GM12874 (cell line): ENCODE measurements at regions not wholly inside any gene's neighbourhood (a gene's known extent, or its start where the extent isn't known, plus 50 kb on each side); places are given as distances from the start of the nearest gene placed in this dataset.

Experiments
- TF ChIP-seq, protein P1 (sequence below): IDR thresholded peaks from 2 replicates; pipeline ENCODE4 v1.5.1; 2011; ENCODE audit warnings: low read depth, mild to moderate bottlenecking, control low read depth, low read length, moderate library complexity; ENCODE audit not compliant: insufficient read depth

- TF ChIP-seq, protein P1, sequence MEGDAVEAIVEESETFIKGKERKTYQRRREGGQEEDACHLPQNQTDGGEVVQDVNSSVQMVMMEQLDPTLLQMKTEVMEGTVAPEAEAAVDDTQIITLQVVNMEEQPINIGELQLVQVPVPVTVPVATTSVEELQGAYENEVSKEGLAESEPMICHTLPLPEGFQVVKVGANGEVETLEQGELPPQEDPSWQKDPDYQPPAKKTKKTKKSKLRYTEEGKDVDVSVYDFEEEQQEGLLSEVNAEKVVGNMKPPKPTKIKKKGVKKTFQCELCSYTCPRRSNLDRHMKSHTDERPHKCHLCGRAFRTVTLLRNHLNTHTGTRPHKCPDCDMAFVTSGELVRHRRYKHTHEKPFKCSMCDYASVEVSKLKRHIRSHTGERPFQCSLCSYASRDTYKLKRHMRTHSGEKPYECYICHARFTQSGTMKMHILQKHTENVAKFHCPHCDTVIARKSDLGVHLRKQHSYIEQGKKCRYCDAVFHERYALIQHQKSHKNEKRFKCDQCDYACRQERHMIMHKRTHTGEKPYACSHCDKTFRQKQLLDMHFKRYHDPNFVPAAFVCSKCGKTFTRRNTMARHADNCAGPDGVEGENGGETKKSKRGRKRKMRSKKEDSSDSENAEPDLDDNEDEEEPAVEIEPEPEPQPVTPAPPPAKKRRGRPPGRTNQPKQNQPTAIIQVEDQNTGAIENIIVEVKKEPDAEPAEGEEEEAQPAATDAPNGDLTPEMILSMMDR: no peak
Measured at GRCh38 chr7:51666266-51666665, 349.7 kb upstream of the COBL start.

DNA sequence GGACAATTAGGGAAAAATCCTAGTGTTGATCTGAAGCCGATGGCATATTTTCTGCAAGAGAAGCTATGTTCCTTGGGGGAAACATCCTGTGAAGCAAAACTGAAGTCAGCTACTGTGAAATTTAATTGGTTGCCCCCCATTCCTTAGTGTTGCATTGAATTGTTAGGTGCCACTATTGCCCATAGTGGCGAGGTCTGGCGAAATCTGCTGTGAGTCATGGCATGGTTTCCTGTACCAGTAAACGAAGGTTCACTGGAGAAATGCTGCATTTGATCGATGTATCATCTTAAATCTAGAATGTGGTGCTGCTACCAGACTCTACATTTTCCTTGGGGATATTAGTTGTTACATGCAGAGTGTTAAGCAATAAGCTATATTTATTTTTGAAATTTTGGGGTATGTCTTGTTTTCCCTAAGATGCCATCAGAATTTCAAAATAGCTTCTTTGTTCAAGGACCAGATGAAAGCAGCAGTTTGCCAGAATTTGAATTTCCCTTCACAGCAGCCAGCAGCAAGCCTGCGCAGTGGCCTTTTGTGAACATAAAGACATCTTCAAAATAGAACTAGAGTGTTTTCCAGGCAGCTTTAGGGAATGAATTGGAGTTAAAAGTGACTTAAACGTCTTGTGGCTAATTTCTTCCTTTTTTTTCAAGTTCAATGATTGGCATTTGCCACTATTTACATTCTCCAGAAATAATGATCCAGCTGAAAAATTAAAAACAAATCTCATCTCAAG is 348.6 kb upstream of the COBL start:
- TF ChIP-seq, protein P1: no peak

DNA sequence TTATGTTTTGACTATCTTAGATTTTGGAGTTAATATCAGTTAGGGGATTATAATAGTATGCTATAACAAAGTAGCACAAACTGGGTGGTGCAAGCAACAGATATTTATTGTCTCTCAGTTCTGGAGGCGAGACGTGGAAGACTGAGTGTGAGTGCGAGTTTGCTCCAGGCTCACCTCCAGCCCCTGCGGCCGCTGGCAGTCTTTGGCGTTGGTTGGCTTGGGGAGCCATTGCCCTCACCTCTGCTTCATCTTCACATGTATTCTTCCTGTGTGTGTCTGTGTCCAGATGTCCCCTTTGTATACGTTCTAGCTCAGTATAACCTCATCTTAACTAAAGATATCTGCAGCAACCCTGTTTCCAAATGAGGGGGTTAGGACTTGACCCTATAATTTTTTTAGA is 343.9 kb upstream of the COBL start:
- TF ChIP-seq, protein P1: no peak

GRCh38 chr7:51658684-51659083 is 342.1 kb upstream of the COBL start:
- TF ChIP-seq, protein P1: no peak

- TF ChIP-seq, protein P1: no peak
Measured at GRCh38 chr7:51647931-51648351, 331.3 kb upstream of the COBL start.

DNA sequence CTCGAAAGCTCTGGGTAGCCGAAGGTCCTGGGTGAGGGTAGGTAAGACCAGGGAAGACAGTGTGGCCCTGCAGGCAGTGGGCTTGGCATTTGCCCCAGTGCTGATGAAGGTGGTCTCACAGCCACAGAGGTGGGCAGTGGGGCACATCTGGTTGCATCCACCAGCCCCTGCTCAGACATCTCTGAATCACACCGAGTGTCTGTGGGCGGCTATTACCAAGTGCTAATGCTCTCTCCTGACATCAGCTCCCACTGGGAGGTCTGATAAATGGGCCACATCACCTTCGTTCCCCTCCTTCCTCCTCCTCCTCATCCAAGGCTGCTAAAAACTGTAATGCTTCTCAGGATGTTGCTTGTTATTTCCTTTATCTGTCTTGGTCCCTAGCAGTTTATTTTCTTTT is 330.9 kb upstream of the COBL start:
- TF ChIP-seq, protein P1: no peak

DNA sequence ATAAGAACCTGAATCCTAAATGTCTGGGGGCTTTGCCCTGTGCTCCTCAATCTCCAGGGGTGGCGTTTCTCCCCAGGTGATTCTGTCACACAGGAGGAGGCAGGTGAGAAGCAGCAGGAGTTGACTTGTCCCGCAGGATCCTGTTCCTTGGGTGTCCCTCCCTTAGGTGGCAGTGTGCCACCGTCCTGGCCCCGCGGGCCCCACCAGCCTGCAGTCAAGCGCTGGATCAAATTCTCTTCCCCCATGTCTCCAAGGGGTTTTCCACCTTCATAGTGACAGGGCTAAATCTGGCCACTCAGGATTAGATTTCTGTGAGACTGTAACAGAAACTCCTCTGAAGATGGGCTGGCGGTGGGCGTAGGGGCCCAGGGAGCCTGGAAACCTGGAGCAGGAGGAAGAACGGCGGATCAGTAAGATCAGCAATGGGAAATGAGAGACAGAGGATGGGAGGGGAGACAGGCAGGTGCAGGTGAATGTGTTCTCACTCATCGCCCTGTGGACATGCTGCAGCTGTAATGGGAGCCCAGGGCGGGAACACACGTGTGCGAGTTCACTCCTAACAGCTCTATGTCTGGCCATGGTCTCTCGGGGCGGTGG is 329.2 kb upstream of the COBL start:
- TF ChIP-seq, protein P1: no peak
